GM12801 (cell line): ENCODE measurements at regions not wholly inside any gene's neighbourhood (a gene's known extent, or its start where the extent isn't known, plus 50 kb on each side); places are given as distances from the start of the nearest gene placed in this dataset.

Experiments used
- CTCF ChIP-seq: IDR thresholded peaks from one replicate; pipeline ENCODE4 v1.5.1; 2011; ENCODE audit warnings: control low read depth; ENCODE audit not compliant: insufficient read length; ENCODE audit errors: extremely low read depth

- no peak for TF ChIP-seq CTCF
Measured at GRCh38 chr9:30198463-30199309, 2185.8 kb upstream of the ACO1 start.

- no peak for TF ChIP-seq CTCF
Measured at GRCh38 chr9:30201024-30201423, 2183.4 kb upstream of the ACO1 start.

DNA sequence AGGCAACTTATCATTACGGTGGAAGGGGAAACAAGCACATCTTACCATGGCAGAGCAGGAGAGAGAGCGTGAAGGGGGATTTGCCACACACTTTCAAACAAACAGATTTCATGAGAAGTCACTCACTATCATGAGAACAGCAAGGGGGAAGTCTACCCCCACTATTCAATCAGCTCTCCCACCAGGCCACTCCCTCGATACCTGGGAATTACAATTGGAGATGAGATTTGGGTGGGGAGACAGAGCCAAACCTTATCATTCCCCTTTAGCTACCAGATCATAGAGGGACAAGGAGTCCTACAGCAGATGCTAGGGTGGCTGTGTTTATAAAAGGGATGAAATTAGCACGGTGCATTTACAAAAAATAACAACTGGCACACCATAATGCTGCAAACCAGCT, 2149.4 kb upstream of the ACO1 start:
- TF ChIP-seq CTCF, result no peak

DNA sequence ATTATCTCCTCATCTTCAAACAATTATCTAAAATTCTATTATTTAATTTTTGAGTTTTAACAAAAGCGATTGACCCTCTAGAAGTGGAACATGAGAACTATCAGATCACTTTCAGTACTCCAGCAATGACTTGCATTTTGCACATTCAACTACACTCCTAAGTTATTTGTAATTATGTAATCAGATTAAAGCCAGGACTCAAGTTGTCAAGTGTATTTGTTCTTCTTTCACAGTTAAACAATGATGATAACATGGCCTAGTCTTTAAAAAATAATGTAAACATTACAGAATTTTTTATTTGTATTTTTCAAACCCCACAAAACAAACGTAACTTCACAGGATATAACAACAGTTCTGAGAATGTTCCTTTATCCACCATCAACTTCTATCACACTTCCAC, 2148.9 kb upstream of the ACO1 start:
- no peak for TF ChIP-seq CTCF

DNA sequence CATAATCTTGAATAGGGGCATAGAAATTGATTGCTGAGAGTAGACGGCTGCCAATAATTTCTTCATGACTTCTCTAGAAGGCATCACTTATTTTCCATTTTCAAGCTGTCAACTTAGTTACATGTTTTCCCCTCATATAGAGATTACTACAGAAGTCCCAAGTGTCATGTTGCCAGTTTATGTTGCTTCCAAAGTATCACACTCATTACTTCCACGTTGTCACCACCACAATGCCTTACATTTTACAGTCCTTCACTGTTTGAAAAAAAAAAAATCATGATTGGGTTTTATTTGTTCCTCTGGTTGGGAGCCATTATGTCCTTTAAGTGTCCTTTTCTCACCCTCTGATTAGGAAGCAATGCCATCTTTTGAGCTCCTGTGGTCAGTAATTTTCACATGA, 2144.6 kb upstream of the ACO1 start:
- TF ChIP-seq CTCF, result no peak

DNA sequence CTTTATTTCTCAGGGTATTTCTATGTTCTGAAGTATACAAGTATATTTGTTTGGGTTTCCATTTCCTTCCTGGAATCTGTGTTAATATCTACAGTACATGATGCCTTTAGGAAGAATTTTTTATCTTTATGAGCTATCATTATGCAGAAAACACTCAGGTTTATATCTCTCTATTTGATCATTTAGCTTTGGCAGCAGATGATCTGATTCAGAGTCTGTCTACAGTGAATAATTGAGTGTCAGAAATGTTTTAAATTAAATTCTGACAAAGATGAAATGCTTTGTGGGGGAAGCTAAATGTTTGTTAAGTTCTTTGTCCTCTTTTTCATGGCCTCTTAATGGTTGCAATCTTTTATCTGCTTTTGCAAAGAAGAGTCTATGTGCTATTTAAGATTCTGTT, 2141.0 kb upstream of the ACO1 start:
- TF ChIP-seq CTCF, result no peak

- TF ChIP-seq CTCF, result no peak
Measured at GRCh38 chr9:30244877-30245276, 2139.6 kb upstream of the ACO1 start.

- TF ChIP-seq CTCF, result no peak
Measured at GRCh38 chr9:30250872-30251271, 2133.6 kb upstream of the ACO1 start.
